GM21360 (cell line): ENCODE measurements at regions not wholly inside any gene's neighbourhood (a gene's known extent, or its start where the extent isn't known, plus 50 kb on each side); places are given as distances from the start of the nearest gene placed in this dataset.
"Not testable (repeated sequence)": the region's sequence is repeated elsewhere in the genome, so short reads cannot be mapped to it uniquely, and the experiment has no call there.

Experiments
- ATAC-seq: cut with Tn5 transposase; IDR thresholded peaks from one replicate; pipeline ENCODE4 v1.9.1; 2021; ENCODE audit warnings: mild to moderate bottlenecking, moderate library complexity; ENCODE audit not compliant: unreplicated experiment

DNA sequence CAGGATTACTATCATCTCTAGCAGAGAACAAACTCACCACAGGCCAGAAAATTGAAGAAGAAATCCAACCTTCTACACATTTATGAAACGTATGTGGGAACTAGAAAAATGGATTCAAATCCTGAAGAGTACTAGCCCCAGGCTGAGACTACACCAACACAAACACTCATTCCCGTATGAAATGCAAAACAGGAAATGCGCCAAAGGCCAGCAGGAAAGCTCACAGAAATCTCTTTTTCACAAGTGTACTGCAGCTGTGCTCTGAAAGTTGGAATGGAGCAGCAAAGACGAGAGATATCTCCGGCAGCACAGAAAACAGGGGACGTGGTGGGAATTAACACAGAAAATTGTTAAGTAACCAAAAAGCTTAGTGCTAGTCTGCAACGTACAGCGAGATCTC, 913.5 kb downstream of the TDRD15 start:
- no peak for ATAC-seq

DNA sequence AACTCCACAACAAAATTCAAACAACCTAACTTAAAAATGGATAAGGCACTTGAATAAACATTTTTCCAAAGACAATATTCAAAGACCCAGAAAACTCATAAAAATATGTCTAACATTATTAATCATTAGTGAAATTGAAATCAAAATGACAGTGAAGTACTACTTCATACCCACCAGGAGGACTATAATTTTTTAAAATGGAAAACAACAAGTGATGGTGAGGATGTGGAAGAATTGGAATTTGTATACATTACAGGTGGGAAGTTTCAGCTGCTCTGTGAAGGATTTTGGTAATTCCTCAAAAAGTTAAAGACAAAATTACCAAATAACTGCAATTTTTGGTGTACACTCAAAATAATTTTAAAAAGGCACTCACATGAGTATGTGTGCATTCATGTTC, 920.0 kb downstream of the TDRD15 start:
- no peak for ATAC-seq

DNA sequence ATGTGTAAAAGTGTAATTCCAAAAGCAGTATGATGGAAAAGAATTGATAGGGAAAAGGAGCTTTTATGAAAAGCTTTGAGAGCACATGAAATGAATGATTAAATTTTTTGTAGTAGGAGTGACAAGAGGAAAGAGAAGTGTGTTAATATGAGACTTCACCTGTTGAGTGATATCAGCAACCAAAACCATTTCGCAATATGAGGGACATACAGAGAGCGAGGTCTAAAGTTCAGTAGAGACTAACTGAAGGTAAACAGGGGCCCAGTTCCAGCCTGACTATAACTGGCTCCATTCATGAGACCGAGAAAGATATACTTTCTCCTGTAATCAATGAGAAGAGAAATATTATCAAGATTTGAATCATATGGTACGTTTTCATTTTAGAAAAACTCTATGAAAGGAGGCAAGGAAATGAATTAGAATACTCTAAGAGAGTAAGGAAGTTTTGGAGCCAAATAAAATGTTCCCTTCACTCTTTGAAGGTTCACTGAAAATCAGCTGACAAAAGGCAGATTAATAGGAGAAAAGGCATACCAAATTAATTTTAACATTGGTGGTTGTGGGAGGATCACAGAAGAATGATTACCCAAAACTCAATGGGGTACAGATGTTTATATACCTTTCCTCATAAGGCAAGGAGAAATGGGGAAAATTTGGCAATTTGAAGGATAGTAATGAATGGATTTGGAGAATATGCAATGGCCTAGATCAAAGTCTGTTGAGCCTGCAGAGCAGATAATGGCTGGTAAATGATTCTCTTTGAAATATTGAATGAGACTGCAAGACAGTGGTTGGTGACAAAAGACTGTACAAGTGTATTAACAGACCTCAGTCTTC, 932.2 kb downstream of the TDRD15 start:
- ATAC-seq, result no peak

DNA sequence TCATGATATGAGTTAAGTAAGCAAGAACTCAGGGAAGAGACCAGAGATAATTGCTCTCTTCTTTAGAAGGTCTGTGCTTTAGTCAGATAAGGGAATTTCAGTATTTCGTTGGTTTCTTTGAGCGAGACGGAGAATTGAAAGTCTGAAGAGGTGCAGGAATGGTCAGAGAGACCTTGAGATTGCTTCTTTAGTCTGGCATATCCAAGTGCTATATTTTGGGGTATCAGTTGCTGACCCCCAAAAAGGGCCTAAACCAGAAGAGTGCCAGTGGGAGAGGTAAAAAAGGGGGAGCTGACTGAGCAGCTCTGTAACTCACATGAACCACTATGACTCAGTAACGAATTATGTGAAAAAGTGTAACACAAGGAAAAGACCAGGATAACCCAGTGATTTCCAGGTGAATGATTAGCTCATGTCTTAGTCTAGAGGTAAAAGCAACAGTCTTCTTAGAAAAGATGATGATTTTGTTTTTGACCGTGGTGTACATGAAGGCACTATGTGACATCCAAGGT, 932.9 kb downstream of the TDRD15 start:
- no peak for ATAC-seq

DNA sequence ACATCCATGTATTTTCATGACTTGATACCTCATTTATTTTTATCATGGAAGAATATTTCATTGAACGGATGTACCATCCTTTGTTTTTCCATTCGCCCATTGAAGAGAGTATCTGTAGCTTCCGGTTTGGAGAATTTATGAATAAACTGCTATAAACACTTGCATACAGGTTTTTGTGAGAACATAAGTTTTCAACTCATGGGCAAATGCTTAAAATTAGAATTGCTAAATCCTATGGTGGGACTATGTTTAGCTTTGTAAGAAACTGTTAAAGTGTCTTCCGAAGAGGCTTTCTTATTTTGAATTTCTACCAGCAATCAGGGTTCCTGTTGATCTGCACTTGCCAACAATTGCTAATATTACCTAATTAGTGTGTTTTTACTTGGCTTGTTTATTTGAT, 938.9 kb downstream of the TDRD15 start:
- ATAC-seq, result no peak

DNA sequence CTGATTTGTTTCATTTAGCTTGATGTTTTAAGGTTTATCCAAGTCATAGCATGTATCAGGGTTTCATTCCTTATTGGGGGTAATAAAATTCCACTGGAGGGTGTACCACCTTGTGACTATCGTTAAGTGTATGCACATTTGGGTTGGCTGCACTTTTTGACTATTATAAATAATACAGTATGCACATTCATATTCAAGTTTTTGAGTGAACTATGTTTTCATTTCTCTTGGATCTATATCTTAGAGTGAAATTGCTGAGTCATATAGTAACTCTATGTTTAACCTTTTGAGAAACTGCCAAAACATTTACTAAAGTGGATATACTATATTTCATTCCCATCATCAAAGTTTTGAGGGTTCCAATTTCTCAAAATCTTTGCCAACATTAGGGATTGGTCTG, 952.7 kb downstream of the TDRD15 start:
- no peak for ATAC-seq

DNA sequence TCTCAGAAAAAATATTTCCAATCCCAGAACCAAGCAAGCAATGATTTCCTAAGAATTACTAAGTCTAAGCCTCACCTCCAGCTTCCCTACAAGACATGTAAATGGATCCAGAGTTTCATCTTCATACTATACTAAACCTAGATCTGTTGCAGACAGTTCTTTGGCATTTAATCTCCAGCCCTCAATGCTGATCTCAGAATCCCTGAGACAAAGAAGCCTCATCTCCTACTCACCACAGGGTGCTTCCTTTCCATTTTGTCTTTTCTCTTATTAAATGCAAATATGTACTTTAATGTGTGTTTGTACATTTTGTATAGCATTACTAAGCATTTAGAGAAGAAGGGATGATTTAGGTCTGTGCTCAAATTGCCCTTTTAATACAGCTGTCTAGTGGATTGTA, 954.9 kb downstream of the TDRD15 start:
- ATAC-seq, result no peak

DNA sequence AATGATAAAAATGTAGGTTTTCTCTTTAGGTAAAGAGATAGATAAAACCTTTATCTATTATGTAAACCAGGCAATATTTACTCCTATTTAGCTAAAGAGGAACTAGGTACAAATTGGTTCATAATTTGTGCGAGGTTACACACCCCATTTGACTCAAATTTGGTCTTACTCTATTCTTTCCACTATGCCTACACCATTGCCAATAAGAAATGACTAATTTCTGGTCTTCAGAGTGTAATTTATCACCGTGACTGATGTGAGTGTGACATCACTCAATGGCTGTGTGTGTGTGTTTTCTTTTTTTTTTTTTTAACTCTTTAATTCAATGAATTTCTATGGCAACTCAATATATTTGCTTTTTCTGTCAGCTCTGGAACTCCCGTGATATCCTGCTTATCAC, 955.8 kb downstream of the TDRD15 start:
- ATAC-seq, result no peak

DNA sequence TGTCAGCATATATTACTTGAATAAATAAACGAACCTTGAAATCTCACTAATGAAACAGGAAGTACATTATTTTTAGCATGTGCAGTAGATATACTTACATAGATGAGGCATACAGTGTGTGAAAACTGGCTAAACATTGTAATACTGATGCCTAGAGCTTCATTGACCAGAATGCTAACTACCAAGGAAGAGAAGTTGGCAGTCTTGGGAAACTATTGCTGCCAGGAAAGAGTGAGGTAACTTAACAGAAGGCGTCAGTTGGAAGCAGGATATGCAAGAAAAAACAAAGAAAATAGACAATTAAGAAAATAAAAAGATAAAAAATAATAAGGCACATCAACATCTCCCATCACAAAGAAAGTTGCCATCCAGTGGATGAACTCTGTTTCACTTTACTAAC, 963.0 kb downstream of the TDRD15 start:
- ATAC-seq, result no peak

DNA sequence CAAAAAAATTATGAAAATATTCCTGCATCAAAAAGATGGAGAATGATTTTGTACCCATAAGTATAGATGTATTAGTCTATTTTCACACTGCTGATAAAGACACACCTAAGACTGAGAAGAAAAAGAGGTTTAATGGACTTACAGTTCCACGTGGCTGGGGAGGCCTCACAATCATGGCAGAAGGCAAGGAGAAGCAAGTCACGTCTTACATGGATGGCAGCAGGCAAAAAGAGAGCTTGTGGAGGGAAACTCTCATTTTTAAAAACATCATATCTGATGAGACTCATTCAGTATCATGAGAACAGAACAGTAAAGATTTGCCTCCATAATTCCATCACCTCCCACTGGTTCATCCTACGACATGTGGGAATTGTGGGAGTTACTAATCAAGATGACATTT, 979.8 kb downstream of the TDRD15 start:
- not testable (repeated sequence) for ATAC-seq

DNA sequence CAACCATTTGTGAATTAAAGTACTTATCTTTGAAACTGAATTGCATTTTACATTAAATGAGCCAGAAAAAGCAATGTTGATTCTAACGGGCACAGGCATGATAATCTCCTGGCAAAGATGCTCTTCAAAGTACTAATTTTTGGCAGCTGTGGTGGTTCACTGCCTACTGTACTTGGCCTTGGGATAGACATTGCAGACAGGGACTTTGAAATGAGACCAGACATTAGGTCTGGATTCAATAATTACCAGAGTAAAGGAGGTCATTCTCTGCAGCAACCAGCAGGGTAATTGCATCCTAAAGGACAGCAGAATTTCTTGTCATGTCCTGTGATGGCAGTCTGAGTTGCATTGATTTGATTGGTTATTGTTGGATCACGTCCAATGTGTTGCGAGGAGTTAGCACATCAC, 986.5 kb downstream of the TDRD15 start:
- no peak for ATAC-seq

DNA sequence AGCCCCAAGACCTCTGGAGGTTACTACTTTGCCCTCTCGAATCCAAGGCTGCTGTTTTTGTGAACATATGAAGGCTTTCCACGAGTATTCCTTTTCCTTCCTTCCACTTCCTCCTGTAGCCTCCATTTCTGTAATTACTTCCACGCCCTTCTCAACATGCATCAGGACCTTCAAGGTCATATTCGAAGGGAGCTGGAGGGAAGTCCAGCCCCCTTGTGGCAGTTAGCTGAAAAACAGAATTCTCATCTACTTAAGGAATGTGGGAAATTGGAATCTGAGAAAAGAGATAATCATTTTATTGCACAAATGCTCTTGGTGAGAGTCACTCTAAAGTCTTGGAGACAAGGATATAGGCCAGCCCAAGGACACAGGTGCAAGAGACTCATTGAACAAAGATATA, 1000.2 kb downstream of the TDRD15 start:
- no peak for ATAC-seq

DNA sequence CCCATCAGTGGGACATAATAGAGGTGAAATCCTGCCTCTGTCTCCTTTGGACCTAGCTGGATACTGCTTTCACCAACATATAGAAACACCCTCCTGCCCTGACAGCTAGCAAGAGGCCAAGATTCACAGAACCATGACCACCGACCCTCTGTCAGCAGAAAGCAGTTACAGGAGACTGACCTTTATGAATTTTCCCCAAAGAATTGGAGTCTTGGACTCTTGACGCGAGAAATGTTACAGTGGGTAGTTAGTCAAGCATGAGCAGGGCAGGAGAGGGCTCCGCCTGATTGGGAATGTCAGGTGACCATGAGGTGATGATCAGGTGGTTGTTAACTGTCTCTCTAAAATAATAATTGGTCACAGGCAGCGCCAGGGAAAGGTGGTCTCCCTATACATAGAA, 1002.3 kb downstream of the TDRD15 start:
- ATAC-seq, result no peak

DNA sequence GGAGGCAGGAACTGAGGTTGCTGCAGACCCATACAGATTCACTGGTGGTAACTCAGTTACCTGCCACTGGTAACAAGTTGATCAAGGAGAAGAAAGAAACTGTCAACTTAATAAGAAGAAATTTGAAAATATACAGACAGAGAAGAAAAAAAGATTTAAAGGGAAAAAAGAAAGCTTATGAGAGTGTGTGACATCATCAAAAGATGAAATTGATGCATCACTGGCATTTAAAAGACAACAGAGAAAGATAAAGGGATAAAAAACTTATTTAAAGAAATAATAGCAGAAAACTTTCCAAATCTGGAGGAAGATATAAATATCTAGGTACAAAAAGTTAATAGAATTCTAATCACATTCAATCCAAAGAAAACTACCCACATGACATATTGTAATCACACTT, 1003.2 kb downstream of the TDRD15 start:
- ATAC-seq, result no peak

DNA sequence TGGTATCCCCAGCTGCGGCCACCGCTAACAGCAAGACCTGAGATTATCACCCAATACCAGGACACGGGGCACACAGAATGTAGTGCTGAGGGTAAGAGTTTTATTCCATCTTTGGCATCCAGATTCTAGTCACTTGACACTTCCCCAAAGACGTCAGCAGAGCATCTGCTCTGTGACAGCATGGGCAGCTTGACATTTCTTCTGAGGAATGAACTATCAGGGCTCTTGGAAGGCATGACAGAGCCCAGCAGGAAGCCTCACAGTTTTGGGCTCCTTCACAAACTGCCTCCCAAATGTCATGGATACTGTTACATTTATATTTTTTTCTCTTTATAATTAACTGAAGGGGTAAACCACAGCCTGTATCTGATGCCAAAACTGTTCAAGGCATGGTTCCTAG, 1010.7 kb downstream of the TDRD15 start:
- ATAC-seq, result no peak

DNA sequence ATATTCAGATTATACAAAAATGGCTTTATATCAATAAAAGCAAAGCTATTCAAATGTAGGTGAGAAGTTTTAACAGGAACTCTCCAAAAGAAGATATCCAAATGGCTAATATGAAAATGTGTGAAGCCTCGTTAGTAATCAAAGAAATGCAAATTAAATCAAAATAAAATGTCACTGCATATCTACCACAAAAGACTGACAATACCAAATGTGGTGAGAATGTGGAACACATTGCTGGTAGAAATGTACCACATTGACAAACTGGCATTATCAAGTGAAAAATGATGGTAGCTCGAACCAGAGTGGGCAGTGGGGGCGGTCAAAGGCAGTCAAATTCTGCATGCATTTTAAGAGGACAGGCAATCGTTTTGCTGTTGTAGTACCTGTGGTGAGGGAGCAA, 1012.7 kb downstream of the TDRD15 start:
- ATAC-seq, result no peak

DNA sequence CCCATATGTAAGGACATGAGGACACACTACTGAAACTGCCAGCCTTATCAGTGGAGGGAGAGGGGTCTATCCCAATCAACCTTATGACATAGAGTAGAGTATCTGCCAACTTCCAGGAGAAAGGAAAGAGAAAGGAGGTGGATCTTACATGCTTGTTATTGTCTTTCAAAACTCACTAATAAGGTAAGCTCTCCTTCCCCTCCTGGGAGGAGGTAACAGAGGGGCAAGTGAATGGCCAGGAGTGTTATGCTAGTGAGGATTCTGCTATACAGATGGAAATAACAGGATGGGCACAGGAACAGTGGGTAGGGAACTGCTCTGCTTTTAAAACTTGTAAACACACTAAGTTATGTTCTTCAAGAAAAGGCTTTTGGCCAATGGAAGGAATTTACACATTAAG, 1020.1 kb downstream of the TDRD15 start:
- no peak for ATAC-seq

DNA sequence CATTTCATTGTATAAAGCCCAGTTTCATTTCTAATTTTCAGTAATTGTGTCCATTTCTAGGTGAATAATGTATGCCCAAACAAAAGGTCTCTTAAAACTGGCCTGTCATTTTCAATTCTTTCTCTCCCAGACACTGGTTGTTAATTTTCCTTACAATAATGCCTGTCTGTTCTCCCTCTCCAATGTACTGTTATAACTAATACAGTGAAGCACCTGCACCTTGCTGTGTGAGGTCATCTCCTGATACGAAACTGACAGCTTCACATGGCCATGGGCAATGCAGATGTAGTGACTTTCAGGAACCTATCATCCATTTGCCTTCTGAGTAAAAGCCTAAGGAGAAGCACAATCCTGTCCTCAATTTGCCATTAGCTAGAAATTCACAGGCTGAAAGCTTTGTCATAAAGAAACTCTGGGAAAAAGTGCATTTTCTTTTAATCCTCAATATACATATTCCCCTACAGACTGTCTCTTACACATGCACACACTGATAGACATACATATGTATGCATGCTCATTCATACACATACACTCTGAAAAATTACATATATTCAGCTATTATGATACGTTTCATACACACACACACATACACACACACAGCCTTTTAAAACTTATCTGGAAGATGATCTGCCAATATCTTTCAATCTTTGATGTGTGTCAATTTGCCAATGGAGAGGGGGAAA, 1030.3 kb downstream of the TDRD15 start:
- ATAC-seq, result no peak

DNA sequence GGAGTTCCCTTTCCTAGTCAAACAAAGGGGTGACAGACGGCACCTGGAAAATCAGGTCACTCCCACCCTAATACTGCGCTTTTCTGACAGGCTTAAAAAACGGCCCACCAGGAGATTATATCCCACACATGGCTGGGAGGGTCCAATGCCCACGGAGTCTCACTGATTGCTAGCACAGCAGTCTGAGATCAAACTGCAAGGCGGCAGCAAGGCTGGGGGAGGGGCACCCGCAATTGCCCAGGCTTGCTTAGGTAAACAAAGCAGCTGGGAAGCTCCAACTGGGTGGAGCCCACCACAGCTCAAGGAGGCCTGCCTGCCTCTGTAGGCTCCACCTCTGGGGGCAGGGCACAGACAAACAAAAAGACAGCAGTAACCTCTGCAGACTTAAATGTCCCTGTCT, 1032.9 kb downstream of the TDRD15 start:
- not testable (repeated sequence) for ATAC-seq

DNA sequence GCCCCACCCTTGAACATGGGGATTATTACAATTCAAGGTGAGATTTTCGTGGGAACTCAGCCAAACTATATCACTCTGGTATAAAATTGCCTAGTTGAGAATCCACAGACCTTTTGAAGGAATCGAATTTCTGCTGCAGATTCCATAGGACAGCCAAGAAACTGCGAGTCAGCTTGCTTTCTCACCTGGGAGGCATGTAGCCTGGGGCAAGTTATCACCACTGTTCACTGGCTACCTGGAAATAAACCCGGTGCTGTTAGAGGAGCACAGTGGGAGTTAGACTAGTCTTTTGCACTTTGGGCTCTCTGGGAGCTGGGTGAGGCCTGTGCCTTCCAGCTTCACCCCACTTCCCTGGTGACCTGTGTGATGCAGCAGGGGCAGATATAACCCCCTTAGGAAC, 1043.5 kb downstream of the TDRD15 start:
- ATAC-seq, result no peak

DNA sequence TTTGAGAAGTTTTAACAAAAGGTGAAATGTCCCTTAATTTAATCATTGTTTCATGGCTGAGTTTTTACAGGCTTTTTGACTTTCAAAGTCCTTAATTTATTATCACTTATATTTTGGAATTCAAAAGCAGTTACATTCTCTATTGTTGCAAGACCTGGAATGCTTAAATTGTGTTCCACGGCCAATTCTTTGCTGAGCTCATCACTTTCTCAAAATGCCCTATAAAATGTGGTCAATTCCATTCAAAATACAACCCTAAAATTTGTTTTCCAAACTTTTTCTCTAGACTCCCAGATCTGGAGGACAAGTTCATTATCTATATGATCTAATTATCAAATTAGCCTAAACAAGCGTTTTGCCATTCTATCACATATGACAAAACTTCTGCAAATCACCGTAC, 1051.2 kb downstream of the TDRD15 start:
- ATAC-seq, result no peak

DNA sequence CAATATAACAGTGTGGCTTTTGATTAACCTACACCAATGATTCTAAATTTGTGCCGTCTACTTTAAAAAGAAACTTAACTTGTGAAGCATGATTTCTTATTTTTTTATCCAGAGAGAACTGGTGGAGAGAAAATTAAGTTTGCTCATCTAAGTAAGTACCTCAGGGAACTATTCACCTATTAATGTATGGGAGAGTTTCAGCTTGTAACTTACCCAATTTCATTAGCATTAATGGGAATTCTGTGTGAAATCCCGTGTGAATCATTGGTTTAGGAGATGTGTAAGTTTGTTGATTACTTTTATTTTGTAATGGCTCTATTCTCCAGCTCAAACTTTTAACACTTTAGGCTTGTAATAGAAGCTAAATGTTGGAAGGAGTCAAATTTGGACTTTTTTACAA, 1061.5 kb downstream of the TDRD15 start:
- ATAC-seq, result no peak
